Amygdala (tissue), 56 donors: ENCODE measurements at regions not wholly inside any gene's neighbourhood (a gene's known extent, or its start where the extent isn't known, plus 50 kb on each side); places are given as distances from the start of the nearest gene placed in this dataset.
"Not testable (repeated sequence)": the region's sequence is repeated elsewhere in the genome, so short reads cannot be mapped to it uniquely, and the experiment has no call there.

Source experiments
- DNase-seq, 56 donors: peaks; one replicate each; lab custom pipeline; 2025; lab: John Stamatoyannopoulos, UW

DNA sequence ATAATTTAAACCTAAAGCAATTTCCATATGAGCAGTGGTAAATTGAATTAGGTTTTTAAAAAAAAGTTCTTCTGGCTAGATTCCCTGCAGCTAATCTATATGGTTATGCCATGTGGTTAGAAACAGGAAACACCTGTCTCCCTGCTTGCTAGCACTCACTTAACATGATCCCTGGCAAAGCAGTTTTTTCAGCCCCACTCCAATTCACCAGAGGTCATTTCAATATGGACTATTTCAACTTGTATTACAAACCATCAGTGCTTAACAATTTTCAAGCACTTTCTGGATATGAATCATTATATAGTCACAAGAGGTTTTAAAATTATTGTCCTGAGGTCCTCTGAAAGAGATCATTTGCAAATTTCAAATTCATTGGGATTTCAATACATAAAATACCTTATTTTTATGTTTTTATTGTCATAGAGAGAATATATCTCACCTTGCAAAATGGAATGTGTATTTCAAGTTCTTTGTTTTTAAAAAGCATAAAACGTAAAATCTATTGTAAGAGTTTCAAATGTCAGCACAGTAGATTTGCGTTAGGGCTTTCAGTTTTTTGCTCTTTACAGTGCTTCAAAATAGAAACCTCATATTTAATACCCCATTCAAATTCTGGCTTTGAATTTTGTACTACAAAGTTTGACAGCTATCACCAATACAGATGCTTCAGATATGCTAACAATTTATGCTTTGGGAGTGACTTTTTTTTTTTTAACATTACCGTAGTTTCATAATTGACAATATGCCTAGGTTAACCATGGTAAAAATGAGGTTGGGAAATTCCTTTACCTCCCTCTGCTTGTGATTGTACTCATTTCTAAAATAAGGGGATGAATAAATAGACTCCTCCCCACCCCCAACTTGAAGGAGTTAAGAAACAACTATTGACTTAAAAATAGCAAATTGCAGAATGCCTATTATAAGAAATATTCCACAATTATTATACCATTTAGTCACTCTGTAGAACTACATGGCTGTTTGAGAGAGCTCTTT lies 117.5 kb upstream of the HGF start:
- DNase-seq, result no peak

DNA sequence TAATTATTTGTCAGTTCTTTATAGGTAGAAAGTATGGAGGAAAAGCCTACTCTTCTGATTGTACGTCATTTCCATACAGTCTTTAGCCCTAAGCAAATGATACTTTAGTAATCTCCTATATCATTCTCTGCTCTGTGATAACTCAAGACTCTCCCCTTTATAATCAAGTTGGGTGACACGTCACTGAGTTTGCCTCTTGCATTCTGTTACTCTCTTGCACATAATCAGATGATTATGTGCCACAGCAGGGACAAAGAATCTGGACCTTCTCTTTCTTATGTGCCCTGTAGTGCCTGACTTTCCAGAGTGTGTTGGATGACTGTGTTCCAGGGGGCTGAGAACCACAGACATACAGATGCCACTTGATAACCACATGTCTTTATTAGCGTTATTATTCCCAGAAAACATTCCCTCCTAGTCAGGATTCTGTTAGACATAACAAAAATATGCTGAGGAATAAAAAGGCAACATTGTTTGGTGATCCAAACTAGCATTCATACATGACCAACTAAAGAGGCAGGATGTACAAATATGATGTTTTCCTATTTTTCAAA lies 116.4 kb upstream of the HGF start:
- DNase-seq, result no peak

- no peak for DNase-seq
Measured at GRCh38 chr7:81884817-81885216, 115.0 kb upstream of the HGF start.

DNA sequence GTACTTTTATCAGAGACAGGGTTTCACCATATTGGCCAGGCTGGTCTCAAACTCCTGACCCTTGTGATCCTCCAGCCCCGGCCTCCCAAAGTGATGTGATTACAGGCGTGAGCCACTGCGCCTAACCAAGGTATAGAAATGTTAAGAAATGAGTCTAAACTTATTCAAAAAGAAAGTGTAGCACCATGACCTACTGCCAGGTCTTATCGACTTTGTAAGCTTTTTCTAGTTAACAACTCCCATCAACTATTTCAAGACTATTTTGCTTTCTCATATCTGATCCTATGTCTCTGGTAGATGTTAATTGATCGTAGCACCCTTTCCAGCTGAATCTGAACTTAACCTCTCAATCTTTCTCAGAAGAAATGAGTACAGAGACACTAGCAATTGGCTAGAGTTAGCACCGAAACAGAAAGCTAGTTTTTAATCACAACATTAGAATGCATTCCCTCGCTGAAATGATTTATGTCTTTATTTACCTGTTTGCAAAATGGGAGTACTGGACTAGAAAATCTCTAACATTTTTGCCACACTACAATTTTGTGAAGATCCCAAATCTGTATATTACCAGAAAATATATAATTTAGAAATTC lies 114.0 kb upstream of the HGF start:
- DNase-seq, result no peak

- no peak for DNase-seq
Measured at GRCh38 chr7:81882086-81882485, 112.2 kb upstream of the HGF start.

GRCh38 chr7:81877890-81878289 lies 108.0 kb upstream of the HGF start:
- DNase-seq, result no peak

DNA sequence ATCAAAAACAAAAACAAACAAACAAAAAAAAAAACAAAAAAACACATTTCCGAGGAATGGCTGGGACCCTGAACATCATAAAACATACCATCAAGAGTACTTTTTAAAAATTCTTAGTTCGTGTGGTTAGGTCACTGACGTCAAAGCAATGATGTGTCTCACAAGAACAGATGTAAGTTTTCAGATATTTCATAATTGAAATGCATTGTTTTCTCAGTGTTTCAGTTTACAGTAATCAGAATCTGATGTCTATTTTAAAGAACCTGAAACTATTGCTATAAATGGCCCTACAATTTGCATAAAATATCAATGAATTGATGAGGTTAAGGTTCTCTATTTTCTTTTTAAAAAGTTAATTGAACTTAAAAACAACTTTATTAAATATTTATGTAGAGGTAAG lies 103.7 kb upstream of the HGF start:
- DNase-seq, result no peak

DNA sequence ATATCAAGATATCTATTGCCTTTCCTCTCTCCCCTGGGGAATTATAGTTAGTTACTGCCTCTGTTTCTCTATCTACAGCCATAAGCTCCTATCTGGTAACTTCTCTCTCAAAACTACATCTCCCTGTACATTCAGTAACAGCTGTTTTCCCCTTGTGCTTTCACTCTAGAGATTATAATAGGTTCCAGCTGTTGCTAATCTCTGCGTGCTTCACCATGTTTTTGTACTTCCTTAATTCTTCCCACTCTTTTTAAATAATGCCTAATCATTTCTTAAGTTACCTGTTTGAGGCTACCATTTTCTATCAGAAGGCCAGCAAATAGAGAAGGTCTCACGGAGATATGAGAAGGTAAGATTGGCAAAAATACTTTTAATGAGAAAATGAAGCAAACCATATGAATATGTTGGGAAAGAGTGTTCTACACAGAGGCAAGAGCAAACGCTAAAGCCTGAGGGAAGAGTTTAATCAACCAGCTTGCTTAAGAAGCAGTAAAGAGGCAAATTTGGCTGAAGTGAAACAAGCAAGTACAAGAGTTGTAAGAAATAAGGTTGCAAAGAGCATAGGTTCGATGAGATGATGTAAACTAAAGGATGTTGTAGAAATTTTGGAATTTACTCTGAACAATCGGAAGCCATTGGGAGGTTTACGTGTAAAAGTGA lies 101.9 kb upstream of the HGF start:
- DNase-seq, result no peak

GRCh38 chr7:81870608-81871007 lies 100.8 kb upstream of the HGF start:
- DNase-seq, result no peak

- DNase-seq, result no peak
Measured at GRCh38 chr7:81869670-81870069, 99.8 kb upstream of the HGF start.

GRCh38 chr7:81865754-81866153 lies 95.9 kb upstream of the HGF start:
- DNase-seq, result no peak

DNA sequence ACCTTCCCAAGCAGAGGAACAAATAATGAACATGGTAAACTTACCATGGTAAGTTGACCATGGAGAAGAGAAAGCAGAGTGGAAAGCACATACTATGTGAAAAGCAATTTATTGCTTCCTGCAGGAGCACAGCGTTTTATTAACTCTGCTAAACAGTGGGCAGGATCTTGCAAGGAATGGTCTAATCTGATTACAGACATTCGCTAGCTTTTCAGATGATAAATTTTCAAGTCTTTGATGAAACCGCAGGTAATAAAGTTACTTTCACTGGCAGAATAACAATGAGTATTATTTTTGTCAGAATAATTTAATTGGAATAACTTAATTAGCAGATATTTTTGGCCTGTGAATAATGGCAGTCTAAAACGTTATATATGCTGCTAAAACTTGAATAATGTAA lies 89.6 kb upstream of the HGF start:
- DNase-seq, result no peak

GRCh38 chr7:81858820-81859219 lies 89.0 kb upstream of the HGF start:
- not testable (repeated sequence) for DNase-seq

GRCh38 chr7:81857385-81857784 lies 87.5 kb upstream of the HGF start:
- DNase-seq, result no peak

GRCh38 chr7:81854518-81854917 lies 84.7 kb upstream of the HGF start:
- DNase-seq, result no peak

DNA sequence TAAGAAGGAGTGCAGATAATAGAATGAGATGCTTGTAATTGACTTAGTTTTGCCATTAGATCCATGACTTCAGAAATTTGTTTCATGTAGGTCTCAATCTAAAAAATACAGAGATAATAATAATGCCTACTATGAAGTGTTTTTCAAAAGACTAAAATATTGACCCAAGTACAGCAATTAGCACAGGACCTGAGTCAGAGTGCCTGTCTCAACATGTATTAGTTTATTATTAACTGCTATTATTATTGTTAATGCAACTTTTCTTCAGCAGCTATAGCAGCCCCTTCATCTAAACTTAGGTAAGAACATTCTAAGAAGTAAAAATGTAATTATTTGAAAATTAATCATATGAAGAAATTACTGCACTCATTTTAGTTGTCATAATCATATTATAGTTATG lies 82.9 kb upstream of the HGF start:
- DNase-seq, result no peak

DNA sequence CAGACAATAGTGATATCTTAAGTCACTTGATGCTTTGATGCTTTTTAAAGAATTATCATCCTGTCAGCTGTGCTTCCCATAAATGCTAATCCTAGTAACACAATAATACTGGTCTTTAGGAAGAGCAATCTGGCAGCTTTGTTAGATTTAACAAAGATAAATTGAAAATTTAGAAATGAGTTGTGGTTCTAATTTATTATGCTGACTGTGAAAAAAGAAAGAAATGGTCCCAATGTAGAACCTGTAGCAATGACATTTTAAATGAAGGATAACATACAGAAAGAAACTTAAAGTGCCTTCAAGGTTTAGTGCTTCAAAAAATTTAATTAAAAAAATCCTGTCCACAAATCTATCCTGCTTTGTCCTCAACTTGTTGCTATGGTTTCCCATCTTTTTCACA lies 81.6 kb upstream of the HGF start:
- no peak for DNase-seq

DNA sequence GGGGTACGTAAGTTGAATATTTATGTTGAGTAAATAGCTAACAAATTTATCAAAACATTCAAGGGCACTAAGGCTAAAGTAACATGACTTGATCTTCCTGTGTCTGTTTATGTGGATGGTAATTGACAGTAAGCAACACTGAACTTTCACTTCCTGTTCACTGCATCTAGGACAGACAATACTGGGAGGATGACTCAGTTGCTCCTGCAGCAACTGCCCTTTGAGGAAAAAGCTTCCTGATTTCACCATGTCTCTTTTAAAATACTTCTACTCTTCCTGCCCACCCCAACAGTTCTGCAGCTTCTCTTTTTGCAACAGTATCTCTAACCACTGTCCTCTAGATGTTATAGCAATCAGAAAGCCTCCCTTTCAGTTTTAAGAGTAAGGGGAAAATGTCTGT lies 76.6 kb upstream of the HGF start:
- peak in 7 of 56 donors; percentile 1 to 15 (median 6) for DNase-seq

DNA sequence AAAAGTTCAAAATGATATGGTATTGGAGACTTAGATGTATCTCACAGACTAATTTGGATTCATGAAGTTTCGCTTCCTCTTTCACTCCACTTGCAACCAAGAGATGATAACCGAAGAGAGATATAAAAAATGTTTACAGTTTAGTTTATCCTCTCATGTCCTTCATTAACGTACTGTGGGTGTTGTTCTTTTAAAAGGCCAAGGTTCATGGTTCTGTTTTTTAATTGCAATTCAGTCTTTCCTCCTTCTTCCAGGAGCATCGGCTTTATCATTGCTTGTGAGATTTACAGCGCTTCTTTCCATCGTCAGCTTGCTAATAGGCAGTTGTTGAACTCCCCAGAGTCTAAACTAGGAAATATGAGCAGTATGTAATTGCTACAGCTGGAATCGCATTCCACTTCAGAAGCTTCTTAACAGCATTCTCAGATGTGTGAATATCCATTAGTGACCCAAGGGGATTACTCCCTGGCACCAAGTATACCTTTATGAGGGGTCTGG lies 75.9 kb upstream of the HGF start:
- DNase-seq, result no peak

DNA sequence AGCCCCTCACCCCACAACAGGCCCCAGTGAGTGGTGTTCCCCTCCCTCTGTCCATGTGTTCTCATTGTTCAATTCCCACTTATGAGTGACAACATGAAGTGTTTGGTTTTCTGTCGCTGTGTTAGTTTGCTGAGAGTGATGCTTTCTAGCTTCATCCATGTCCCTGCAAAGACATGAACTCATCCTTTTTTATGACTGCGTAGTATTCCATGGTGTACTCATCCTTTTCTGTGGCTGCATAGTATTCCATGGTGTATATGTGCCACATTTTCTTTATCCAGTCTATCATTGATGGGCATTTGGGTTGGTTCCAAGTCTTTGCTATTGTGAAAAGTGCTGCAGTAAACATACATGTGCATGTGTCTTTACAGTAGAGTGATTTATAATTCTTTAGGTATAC lies 73.8 kb upstream of the HGF start:
- not testable (repeated sequence) for DNase-seq

- no peak for DNase-seq
Measured at GRCh38 chr7:81842361-81842760, 72.5 kb upstream of the HGF start.
